ENCODE measurements at regions not wholly inside any gene's neighbourhood (a gene's known extent, or its start where the extent isn't known, plus 50 kb on each side); places are given as distances from the start of the nearest gene placed in this dataset.

GRCh38 chr20:20888266-20888656, 175.8 kb upstream of the RALGAPA2 start:
- Histone ChIP-seq H3K27ac (no peak overlapping the region), H3K36me3 (no peaks in the 10 kb centered on the region), H3K27me3 (no peaks in the 10 kb centered on the region), H3K9me3 (no peaks in the 10 kb centered on the region), H3K4me3 (no peak overlapping the region), H3K4me1 (no peaks in the 10 kb centered on the region)
- no peak for DNase-seq
- no peak for ATAC-seq
- TF ChIP-seq, protein P1, sequence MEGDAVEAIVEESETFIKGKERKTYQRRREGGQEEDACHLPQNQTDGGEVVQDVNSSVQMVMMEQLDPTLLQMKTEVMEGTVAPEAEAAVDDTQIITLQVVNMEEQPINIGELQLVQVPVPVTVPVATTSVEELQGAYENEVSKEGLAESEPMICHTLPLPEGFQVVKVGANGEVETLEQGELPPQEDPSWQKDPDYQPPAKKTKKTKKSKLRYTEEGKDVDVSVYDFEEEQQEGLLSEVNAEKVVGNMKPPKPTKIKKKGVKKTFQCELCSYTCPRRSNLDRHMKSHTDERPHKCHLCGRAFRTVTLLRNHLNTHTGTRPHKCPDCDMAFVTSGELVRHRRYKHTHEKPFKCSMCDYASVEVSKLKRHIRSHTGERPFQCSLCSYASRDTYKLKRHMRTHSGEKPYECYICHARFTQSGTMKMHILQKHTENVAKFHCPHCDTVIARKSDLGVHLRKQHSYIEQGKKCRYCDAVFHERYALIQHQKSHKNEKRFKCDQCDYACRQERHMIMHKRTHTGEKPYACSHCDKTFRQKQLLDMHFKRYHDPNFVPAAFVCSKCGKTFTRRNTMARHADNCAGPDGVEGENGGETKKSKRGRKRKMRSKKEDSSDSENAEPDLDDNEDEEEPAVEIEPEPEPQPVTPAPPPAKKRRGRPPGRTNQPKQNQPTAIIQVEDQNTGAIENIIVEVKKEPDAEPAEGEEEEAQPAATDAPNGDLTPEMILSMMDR (IDR thresholded peaks at IDR 0.05): no peak
- intact Hi-C loops (cut with DNase I): no loop called here

DNA sequence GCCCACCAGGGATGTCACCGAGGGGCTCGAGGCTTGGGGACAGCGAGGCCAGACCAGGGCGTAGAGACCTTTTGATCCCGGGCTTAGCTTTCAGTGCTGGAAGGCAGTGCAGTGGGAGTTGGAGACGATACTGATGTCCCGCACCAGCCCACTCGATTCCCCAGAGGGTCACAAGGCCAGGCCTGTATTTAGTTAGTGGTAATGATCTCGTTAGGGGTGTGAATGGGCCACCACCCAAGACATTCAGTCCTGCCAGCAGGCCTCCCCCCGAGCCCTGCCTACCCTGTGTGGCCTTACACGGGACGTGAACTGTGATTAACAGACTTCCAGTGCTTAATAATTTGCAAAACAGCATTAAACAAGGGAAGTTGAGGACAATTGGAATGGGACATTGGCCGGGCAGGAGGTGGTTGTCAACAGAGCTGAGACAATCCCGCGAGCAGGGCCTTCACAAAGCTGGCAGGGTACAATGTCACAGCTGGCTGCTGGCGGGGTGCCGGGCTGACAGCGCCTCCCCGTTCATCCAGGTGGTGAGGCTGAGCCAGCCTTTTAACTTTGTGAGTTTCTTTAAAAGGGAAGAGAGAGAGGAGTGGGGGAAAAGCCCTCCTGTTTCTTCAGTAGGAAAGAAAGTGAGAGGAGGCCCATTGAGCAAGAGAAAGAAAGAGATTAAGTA, 175.3 kb upstream of the RALGAPA2 start:
- TF ChIP-seq, protein P1 (IDR thresholded peaks at IDR 0.05): no peak
- DNase-seq: no peak
- no peak for ATAC-seq
- Histone ChIP-seq H3K9me3 (no peaks in the 10 kb centered on the region), H3K4me3 (no peak overlapping the region), H3K4me1 (no peaks in the 10 kb centered on the region), H3K36me3 (no peaks in the 10 kb centered on the region), H3K27me3 (no peaks in the 10 kb centered on the region), H3K27ac (no peak overlapping the region)
- intact Hi-C loops (cut with DNase I): no loop called here

DNA sequence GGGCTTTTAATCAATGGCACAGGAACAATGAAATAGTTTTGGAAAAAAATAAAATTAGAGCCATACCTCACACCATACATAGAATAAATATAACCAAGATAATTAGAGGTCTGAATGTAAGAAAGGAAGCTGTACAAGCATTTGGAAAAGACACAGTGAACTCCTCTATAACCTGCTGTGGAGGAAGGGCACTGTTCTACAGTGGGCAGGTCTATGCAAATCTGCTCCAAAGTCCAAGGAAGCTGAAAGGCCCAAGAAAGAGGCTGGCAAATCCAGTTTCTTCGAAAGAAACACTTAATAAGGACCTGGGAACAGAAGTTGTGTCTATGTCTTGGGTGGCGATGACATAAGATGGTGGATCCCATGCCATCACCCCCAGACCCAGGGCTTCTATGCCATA, 169.4 kb upstream of the RALGAPA2 start:
- Histone ChIP-seq H3K4me3 (no peak overlapping the region), H3K9me3 (no peaks in the 10 kb centered on the region), H3K27me3 (no peaks in the 10 kb centered on the region), H3K27ac (no peak overlapping the region), H3K4me1 (no peaks in the 10 kb centered on the region), H3K36me3 (no peaks in the 10 kb centered on the region)
- TF ChIP-seq, protein P1 (IDR thresholded peaks at IDR 0.05): no peak
- DNase-seq (no peak), ATAC-seq (no peak)
- intact Hi-C loops (cut with DNase I): no loop called here

DNA sequence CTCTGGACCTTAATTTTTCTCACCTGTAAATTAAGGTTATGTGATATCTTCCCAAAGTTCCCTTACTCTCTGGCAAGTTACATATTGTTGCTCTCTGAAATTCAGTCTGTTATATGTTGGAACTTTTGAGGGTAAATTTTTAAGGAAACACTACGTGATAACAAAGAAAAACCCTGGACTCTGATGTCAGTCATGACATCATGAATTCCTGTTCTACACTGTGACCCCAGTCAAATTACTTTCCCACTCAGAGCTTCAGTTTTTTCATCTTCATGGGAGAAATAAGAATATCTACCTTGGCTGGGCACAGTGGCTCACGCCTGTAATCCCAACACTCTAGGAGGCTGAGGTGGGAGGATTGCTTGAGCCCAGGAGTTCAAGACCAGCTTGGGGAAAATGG, 164.6 kb upstream of the RALGAPA2 start:
- DNase-seq (no peak), ATAC-seq (no peak)
- Histone ChIP-seq H3K4me3 (no peak overlapping the region), H3K27me3 (peaks cover 18% of the 10 kb centered on the region), H3K36me3 (no peaks in the 10 kb centered on the region), H3K9me3 (no peaks in the 10 kb centered on the region), H3K27ac (no peak overlapping the region), H3K4me1 (no peaks in the 10 kb centered on the region)
- TF ChIP-seq, protein P1 (IDR thresholded peaks at IDR 0.05): no peak
- intact Hi-C loops (cut with DNase I): no loop called here

GRCh38 chr20:20875716-20876115, 163.3 kb upstream of the RALGAPA2 start:
- Histone ChIP-seq H3K27me3 (peaks cover 18% of the 10 kb centered on the region), H3K36me3 (no peaks in the 10 kb centered on the region), H3K4me3 (no peak overlapping the region), H3K9me3 (no peaks in the 10 kb centered on the region), H3K27ac (no peak overlapping the region), H3K4me1 (no peaks in the 10 kb centered on the region)
- DNase-seq: no peak
- intact Hi-C loops (cut with DNase I): no loop called here
- ATAC-seq: no peak
- TF ChIP-seq, protein P1 (IDR thresholded peaks at IDR 0.05): no peak

GRCh38 chr20:20872428-20872827, 160.0 kb upstream of the RALGAPA2 start:
- Histone ChIP-seq H3K9me3 (no peaks in the 10 kb centered on the region), H3K4me3 (no peak overlapping the region), H3K27me3 (peaks cover 18% of the 10 kb centered on the region), H3K4me1 (no peaks in the 10 kb centered on the region), H3K36me3 (no peaks in the 10 kb centered on the region), H3K27ac (no peak overlapping the region)
- TF ChIP-seq, protein P1 (IDR thresholded peaks at IDR 0.05): no peak
- intact Hi-C loops (cut with DNase I): no loop called here
- DNase-seq (no peak), ATAC-seq (no peak)

All from upper lobe of right lung (tissue), 1 donor.